Lower leg skin (tissue), 4 donors: ENCODE measurements at regions not wholly inside any gene's neighbourhood (a gene's known extent, or its start where the extent isn't known, plus 50 kb on each side); places are given as distances from the start of the nearest gene placed in this dataset.

Experiments used
- DNase-seq, 2 donors: peaks; one replicate each; pipeline ENCODE4 v3.0.0-alpha.2; 2019; ENCODE audit warnings: low spot score in 2 of 2
- H3K4me3 ChIP-seq: fragments of 200-600 bp; sonication (generic); 2 replicates; pipeline ENCODE4 v1.5.1; 2017; ENCODE audit warnings: mild to moderate bottlenecking, low read depth; ENCODE audit not compliant: poor library complexity, severe bottlenecking
- POLR2A ChIP-seq, 2 donors: fragments of 450-650 bp; IDR thresholded peaks; one replicate each; pipeline ENCODE4 v1.6.1; 2016 to 2017; ENCODE audit warnings: antibody characterized with exemption in 2 of 2, mild to moderate bottlenecking in 1 of 2, moderate library complexity in 1 of 2
- WGBS, 2 donors: methylation state at CpG; one replicate each; pipeline ENCODE4 v1.1.5; 2018; 5-methylcytosine and 5-hydroxymethylcytosine counted together
- intact Hi-C: fragments of 100-400 bp; cut with DNase I; formaldehyde crosslinking; loops from one replicate; pipeline ENCODE4 v1.15.0; 2023; ENCODE audit warnings: low total_unique reads
- TF ChIP-seq, protein P1 (sequence below), 3 donors: fragments of 450-650 bp; IDR thresholded peaks; one replicate each; pipeline ENCODE4 v1.5.1; 2016; ENCODE audit warnings: antibody characterized with exemption in 3 of 3, mild to moderate bottlenecking in 3 of 3, moderate library complexity in 2 of 3

DNA sequence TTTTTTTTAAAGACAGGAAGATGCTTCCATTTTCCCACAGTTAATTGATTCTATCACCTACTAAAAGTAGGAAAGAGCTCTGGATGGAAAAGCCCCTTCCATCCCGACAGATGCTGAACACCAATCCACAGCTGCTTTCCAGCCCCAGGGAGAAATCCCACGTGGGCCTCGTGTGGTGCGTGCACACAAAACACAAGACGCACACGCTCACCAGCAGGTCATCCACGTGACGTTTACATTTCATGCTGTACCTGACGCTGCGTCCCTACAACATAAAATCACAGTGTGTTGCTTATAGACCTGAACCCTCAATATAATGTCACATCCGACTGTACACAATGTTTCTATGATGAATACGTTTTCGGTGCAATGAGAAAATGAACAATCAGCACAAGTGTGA, 50.2 kb upstream of the DACT2 start:
- 70 to 78% methylated on average over 13 of the region's 13 CpGs for WGBS, 2 donors
- intact Hi-C loops, result loop anchor here (2.0 kb wide), 1 partner anchor 515 kb away; no protein-coding TSS in a partner anchor
- no peak for TF ChIP-seq POLR2A (IDR thresholded peaks at IDR 0.05)
- TF ChIP-seq, protein P1, sequence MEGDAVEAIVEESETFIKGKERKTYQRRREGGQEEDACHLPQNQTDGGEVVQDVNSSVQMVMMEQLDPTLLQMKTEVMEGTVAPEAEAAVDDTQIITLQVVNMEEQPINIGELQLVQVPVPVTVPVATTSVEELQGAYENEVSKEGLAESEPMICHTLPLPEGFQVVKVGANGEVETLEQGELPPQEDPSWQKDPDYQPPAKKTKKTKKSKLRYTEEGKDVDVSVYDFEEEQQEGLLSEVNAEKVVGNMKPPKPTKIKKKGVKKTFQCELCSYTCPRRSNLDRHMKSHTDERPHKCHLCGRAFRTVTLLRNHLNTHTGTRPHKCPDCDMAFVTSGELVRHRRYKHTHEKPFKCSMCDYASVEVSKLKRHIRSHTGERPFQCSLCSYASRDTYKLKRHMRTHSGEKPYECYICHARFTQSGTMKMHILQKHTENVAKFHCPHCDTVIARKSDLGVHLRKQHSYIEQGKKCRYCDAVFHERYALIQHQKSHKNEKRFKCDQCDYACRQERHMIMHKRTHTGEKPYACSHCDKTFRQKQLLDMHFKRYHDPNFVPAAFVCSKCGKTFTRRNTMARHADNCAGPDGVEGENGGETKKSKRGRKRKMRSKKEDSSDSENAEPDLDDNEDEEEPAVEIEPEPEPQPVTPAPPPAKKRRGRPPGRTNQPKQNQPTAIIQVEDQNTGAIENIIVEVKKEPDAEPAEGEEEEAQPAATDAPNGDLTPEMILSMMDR (IDR thresholded peaks at IDR 0.05), result no peak
- peak in 1 of 2 donors; percentile 61 for DNase-seq
- H3K4me3 ChIP-seq, result no peak overlapping the region

DNA sequence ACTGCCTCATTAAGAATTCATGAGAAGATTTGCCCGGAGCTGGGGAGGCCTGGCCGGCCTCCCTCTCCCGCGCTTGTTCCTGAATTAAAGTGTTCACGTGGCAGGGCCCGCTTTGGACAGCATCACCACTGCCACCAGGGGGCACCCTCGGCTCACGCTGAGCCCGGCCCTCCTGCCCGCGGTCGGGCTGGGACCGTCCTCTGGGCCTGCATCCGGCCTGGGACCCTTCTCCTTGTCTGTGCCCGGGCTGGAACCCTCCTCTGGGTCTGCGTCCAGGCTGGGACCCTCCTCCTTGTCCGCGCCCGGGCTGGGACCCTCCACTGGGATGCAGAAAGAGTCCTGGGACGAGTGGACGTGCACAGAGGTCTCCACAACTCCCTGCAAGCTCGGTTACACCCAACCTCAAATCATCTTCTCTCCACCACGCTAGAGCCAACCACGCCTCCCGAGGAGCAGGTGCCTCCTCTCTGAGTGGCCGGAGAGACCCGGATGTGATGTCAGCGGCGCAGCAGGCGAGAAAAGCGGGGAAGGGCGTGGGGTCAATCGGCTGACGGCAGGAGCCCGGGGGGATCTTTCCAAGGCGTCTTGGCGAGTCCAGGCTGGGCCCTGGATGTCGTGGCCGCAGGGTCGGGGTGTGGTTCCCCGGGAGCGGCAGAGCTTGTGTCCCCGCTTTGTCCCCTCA, 50.9 kb upstream of the DACT2 start:
- H3K4me3 ChIP-seq, result no peak overlapping the region
- DNase-seq, result peak; percentile 54 to 94
- no peak for TF ChIP-seq POLR2A (IDR thresholded peaks at IDR 0.05)
- TF ChIP-seq, protein P1 (IDR thresholded peaks at IDR 0.05), result peak in 1 of 3 donors; percentile 59
- intact Hi-C loops, result loop anchor here (2.0 kb wide), 1 partner anchor 514 kb away; no protein-coding TSS in a partner anchor
- 52 to 55% methylated on average over 43 of the region's 43 CpGs for WGBS, 2 donors

DNA sequence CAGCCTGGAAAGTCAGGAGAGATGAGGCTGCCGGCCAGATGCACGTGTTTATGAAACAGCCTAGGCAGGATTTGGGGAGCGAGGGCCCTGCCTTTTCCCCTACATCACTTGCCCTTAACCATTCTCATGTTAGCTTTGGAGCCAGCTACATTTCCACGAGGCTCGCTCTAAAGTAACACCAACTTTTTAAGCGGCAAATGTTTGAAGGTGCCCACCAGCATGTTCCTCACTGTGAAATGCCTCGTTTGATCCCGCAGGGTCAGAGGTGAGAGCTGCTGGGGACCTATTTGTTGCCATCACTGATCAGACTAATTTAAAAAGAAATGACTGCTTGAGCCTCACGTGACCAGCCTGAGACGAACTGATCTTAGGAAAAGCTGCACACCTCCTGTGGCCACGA, 51.6 kb upstream of the DACT2 start:
- no peak overlapping the region for H3K4me3 ChIP-seq
- intact Hi-C loops, result loop anchor here (2.0 kb wide), 1 partner anchor 514 kb away; no protein-coding TSS in a partner anchor
- DNase-seq, result peak in 1 of 2 donors; percentile 76
- 88 to 90% methylated on average over 11 of the region's 11 CpGs for WGBS, 2 donors
- no peak for TF ChIP-seq POLR2A (IDR thresholded peaks at IDR 0.05)
- TF ChIP-seq, protein P1 (IDR thresholded peaks at IDR 0.05), result no peak

DNA sequence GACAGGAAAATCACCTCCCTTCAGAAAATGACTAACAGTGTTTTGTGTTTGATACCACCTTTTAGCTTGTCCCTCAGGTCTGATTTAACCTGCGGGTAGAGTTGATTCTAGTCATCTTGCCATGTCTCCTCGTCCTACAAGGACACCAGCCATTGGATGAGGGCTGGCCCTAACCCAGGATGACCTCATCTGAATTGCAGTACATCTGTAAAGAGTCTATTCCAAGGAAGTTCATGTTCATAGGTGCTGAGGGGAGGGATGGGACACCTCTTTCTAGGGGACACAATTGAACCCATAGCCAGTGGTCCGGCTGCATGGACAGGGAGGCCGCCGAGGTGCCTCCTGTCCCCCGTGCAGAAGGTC, 52.0 kb upstream of the DACT2 start:
- TF ChIP-seq, protein P1 (IDR thresholded peaks at IDR 0.05), result no peak
- TF ChIP-seq POLR2A (IDR thresholded peaks at IDR 0.05), result no peak
- H3K4me3 ChIP-seq, result no peak overlapping the region
- no peak for DNase-seq
- WGBS, 2 donors, result 94% methylated on average over 6 of the region's 6 CpGs
- intact Hi-C loops, result loop anchor here (2.0 kb wide), 1 partner anchor 513 kb away; no protein-coding TSS in a partner anchor

- no peak overlapping the region for H3K4me3 ChIP-seq
- TF ChIP-seq POLR2A (IDR thresholded peaks at IDR 0.05), result no peak
- TF ChIP-seq, protein P1 (IDR thresholded peaks at IDR 0.05), result no peak
- intact Hi-C loops, result loop anchor here (2.0 kb wide), 1 partner anchor 513 kb away; no protein-coding TSS in a partner anchor
- WGBS, 2 donors, result 87 to 88% methylated on average over 18 to 19 of the region's 21 CpGs
- peak in 1 of 2 donors; percentile 80 for DNase-seq
Observed at GRCh38 chr6:168371981-168372711, 52.6 kb upstream of the DACT2 start.
